Activated CD8-positive, alpha-beta memory T cell treated with anti-CD3 and anti-CD28 coated beads, Interleukin-2, amount 50 U/mL, for 48 hours (primary cell): ENCODE measurements at regions not wholly inside any gene's neighbourhood (a gene's known extent, or its start where the extent isn't known, plus 50 kb on each side); places are given as distances from the start of the nearest gene placed in this dataset.
"Not testable (repeated sequence)": the region's sequence is repeated elsewhere in the genome, so short reads cannot be mapped to it uniquely, and the experiment has no call there.

ENCODE experiments used
- DNase-seq: peaks from one replicate; pipeline ENCODE4 v3.0.0-alpha.2; 2020

- DNase-seq = not testable (repeated sequence)
Observed at GRCh38 chr13:22927845-22928244, 252.9 kb upstream of the SGCG start.

- no peak for DNase-seq
Observed at GRCh38 chr13:22929381-22930126, 251.2 kb upstream of the SGCG start.

GRCh38 chr13:22931576-22931975, 249.2 kb upstream of the SGCG start:
- no peak for DNase-seq

DNA sequence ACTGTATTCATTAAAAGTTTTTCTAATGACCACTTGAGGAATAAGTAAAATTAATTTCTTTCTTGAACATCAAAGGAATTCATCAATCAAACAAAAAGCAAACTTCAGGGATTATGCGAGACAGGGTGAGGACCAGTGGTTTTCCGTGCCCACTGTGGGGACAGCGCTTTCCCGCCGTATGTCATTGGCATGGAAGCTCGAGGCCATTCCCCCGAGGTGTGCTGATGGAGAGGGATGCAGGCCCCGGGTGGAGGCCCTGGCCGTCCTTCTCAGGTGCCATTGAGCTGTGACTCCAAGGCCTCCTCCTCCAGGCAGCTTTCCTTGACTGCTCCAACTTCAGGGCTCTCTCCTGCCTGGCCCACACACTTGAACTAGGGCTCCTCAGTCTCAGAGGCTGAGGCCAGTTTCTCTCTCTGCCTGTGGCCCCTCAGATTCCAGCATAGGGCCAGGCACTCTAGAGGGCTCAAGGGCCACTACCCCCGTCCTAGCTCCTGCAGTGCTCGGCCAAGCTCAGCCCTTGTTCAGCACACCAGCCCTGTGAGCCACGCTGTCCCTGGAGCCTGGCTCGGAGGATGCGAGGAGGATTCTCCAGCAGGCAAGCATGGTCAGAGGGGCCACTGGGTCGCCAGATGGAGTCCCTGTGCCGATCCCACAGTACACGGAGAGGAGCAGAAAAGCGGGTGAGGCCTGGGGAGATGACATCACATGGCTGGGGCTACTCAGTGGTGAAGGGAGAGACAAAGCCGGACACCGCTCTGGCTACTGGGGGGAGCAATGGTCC, 248.0 kb upstream of the SGCG start:
- not testable (repeated sequence) for DNase-seq

DNA sequence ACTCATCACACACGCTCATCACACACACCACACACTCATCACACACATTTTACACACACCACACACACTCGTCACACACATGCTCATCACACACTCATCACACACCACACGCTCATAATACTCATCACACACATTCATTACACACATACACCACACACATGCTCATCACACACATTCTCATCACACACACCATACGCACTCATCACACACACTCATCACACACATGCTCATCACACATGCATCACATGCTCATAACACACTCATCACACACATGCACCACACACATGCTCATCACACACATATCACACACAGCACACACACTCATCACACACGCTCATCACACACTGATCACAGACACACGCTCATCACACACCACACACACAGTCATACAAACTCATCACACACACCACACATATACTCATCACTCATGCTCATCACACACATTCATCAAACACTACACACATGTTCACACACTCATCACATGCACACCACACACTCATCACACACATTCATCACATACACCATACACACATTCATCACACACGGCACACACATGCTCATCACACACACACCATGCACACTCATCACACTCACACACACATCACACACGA, 247.1 kb upstream of the SGCG start:
- no peak for DNase-seq

GRCh38 chr13:22934744-22935523, 245.8 kb upstream of the SGCG start:
- no peak for DNase-seq

DNA sequence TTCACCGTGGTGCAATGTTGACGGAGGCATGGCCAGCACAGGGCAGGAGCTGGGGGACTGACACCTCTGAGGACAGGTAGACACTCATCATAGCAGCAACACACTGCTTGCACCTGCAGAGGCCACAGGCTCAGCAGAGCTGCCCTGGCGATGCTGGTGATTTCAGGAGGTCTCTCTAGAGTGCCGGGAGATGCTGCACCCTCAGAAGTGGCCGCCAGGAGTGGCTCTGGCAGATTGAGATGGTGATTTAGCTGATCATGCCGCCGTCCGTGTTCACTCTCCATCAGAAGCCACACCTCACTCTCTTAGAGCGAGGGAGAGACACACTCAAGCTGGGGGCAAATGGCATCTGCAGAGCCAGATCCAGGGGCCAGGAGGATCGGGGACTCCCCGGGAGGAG, 244.6 kb upstream of the SGCG start:
- DNase-seq = no peak

DNA sequence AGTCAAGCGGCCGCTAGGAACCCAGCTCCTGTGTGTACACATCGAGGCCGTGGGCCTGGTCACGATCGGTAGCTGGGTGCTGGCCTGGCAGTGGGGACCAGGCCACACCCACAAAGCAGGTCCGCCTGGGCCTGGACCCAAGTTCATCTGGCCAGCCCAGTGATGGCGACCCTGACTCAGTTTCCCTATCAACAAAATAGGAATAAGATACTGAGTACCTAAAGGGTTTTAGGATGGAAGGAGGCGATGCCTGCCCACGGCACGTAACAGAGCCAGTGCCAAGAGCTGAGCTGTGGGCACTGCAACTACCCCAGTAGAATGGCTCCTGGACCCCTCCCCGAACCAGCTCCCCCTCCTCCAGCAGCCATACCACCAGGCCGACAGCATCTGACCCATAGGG, 243.5 kb upstream of the SGCG start:
- DNase-seq = no peak

- DNase-seq = no peak
Observed at GRCh38 chr13:22937953-22938352, 242.8 kb upstream of the SGCG start.

- no peak for DNase-seq
Observed at GRCh38 chr13:22938576-22938975, 242.2 kb upstream of the SGCG start.

DNA sequence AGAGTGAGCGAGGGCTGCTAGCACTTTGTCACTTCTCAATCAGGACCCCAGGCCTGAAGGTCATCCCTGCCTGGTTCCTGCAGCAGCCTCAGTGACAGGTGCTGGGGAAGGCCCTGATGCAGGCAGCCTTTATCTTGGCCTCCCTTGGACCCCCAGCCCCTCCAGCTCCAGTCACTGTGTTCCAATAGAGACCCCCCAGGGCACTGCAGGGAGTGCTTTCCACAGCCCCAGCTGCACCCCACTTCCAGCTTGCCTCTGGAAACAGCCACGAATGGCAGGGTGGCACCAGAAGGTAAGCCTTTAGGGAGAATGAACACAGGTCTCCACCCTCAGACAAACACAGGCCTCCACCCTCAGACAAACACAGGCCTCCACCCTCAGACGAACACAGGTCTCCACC, 241.6 kb upstream of the SGCG start:
- no peak for DNase-seq

- DNase-seq = no peak
Observed at GRCh38 chr13:22940090-22940710, 240.6 kb upstream of the SGCG start.

DNA sequence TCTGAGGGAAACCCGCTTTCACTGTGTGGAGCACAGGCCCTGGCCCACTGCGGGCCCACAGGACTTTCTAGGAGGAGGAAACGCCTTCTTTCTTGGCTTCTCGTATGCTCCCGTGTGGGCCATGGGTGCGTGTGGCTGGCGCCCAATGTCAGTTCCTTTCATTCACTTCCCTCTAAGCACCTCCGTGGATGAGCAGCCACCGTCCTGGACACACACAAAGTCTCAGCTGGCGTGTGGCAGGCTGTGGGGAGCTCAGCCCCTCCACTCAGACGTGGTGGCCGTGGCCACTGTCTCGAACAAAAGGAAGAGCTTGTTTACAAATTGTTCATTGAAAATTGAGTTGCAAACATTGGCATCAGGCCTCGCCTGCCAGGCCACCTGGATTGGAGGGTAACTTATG, 240.0 kb upstream of the SGCG start:
- no peak for DNase-seq

DNA sequence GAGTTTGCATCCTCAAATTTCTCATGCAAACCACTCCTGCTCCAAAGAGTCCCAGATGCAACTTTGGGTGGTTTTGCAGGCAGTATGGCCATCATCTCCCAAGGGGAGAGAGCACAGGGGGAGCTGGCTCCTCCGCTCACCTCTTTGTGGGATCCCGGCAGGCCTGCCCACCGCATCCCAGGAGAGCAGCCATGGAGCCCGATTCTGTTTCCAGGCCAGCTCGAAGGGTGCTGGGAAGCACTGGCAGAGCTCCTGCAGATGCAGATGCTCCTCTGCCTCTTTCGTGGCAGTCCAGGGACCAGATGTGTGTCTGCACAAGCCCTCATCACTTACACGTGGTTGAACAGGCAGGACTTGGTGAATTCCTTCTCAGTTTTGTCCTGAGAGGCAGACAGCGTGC, 239.3 kb upstream of the SGCG start:
- not testable (repeated sequence) for DNase-seq

DNA sequence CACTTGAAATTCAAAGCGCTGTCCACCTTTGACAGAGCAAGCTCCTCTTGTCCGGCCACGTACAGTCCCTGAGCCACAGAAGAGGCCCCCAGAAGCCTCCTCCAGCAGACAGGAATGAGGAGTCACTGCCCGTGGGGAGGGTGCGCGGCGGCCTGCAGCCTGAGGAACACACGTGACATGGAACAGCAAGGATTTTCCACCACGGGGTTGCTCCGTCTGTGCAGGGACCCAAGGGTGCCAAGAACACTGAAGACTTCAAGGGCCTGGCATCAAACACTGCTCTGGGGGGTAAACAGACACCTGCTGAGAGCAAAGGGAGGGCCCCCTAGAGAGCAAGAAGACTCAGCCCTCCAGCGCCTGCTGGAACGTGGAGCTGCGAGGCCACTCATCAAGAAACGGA, 237.9 kb upstream of the SGCG start:
- DNase-seq = not testable (repeated sequence)

GRCh38 chr13:22944378-22944777, 236.4 kb upstream of the SGCG start:
- no peak for DNase-seq

DNA sequence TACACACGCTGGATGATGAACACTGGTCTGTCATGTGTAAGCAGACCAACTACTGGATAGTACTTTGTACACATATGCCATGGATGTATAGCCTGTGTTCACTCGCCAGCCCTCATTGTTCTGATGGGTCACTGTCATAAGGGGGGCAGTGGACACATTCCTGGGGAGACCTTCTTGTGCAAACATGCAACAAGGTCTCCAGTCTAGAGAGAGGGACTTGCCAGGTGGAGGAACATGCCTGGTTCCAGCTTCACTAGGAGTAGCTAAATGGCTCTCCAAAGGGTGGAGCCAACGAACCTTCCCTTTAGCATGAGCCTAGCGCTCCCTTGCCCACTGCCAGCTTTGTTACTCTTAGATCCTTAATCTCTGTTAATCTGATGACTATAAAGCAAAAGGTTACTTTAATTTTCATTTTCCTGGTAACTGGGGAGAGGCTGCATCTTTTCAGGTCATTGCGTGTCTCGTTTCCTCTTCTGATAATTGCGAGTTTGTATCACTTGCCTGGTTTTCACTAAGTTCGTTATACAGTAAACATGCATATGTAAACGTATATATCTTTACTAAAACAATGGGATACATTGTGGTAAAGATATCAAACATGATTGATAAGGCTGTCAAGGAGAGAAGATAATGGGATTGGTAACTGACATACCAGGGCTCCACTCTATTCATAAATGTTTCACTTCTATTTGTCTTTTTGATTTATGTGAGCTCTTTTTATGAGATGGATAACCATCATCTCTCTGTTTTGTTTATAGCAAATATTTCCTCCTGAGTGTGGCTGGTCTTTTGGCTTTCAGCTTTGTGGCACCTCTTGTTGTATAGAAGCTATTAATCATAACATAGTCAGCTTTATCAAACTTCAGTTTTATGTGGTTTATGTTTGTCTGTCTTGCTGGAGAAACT, 235.2 kb upstream of the SGCG start:
- no peak for DNase-seq

GRCh38 chr13:22948421-22948820, 232.4 kb upstream of the SGCG start:
- DNase-seq = no peak

- not testable (repeated sequence) for DNase-seq
Observed at GRCh38 chr13:22952018-22952417, 228.8 kb upstream of the SGCG start.

- not testable (repeated sequence) for DNase-seq
Observed at GRCh38 chr13:22955147-22955546, 225.6 kb upstream of the SGCG start.

- not testable (repeated sequence) for DNase-seq
Observed at GRCh38 chr13:22956456-22957115, 224.2 kb upstream of the SGCG start.
